HG03342 (cell line): ENCODE measurements at regions not wholly inside any gene's neighbourhood (a gene's known extent, or its start where the extent isn't known, plus 50 kb on each side); places are given as distances from the start of the nearest gene placed in this dataset.

ENCODE experiments used
- ATAC-seq: cut with Tn5 transposase; IDR thresholded peaks from one replicate; pipeline ENCODE4 v1.9.1; 2021; ENCODE audit warnings: mild to moderate bottlenecking, moderate library complexity; ENCODE audit not compliant: unreplicated experiment

- ATAC-seq: peak; percentile 61
Observed at GRCh38 chr20:39853636-39854035, 835.4 kb downstream of the MAFB start.

GRCh38 chr20:39853050-39853449 is 836.0 kb downstream of the MAFB start:
- ATAC-seq: no peak

GRCh38 chr20:39851459-39851858 is 837.6 kb downstream of the MAFB start:
- no peak for ATAC-seq

DNA sequence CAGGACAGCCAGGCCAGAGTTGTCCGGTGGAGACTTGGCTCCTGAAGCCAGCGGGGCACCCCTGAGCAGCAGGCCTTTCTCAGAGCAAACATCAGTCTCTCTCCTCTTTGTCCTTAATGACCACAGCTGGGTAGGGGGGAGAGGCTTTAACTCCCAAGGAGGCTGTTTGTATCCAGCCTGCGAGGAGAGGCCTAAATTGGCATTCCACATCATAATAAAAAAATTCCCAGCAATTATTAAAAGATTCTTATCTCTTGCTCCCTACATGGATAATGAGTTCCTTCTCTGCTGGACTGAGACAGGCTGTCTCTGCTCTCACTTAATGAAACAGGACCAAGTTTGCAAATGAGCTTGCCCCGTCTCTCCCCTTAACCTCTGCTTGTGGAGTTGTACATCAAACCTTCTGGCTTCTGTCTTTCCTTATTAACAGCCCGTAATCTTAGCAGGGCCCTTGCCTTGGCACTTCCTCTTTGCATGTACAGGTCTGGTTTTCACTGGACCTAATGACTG is 838.2 kb downstream of the MAFB start:
- no peak for ATAC-seq

GRCh38 chr20:39850246-39850645 is 838.8 kb downstream of the MAFB start:
- no peak for ATAC-seq

- no peak for ATAC-seq
Observed at GRCh38 chr20:39849664-39850063, 839.4 kb downstream of the MAFB start.

GRCh38 chr20:39849171-39849570 is 839.9 kb downstream of the MAFB start:
- no peak for ATAC-seq

DNA sequence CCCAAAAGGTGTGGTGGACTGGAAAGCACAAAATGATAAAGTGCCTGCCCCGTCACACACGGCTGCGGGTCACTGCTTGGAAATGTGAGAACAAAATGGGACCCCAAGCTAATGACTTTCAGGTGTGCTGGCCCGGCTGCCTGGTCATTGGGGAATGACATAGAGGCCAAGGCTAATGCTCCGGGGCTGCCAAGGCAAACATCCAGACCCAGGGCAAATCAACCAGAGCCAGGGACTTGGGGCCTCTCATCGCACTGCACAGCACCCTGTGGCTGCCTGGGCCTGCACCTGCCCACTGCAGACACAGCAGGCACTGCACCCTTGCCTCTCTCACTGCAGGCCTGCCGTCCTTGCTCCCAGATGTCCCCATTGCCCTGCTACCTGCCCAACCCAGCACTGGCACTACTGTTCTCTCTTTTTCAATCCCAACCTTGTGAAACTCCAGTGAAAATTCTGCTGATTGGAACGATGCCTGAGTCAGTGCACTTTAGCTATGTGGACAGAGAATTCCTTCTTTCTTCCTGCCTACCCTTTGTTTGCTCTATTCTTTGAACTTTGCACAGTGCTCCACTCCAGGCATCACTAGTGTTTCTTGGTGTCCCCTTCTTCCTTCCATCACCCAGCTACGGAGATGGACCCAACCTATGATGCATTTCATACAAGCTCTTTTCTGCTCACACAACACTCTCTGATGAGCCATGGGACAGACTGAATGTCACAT is 849.5 kb downstream of the MAFB start:
- ATAC-seq: no peak

DNA sequence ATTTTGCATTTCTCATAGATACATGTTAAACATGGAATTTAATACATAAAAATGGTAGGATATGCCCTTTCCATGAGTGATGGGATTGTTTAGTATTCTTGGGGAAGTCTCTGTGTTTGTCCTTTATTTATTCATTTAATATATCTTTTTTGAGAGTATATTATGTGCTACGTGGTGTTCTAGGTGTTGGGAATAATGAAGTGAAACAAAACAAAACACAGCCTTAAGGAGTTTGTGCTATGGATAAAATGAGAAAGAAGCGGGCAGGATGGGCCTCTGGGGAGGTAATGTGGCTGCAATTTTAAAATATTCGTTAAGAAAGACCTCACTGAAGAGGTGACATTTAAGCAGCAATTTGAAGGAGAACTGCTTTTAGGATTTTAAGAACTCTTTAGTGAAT is 851.5 kb downstream of the MAFB start:
- ATAC-seq: no peak

DNA sequence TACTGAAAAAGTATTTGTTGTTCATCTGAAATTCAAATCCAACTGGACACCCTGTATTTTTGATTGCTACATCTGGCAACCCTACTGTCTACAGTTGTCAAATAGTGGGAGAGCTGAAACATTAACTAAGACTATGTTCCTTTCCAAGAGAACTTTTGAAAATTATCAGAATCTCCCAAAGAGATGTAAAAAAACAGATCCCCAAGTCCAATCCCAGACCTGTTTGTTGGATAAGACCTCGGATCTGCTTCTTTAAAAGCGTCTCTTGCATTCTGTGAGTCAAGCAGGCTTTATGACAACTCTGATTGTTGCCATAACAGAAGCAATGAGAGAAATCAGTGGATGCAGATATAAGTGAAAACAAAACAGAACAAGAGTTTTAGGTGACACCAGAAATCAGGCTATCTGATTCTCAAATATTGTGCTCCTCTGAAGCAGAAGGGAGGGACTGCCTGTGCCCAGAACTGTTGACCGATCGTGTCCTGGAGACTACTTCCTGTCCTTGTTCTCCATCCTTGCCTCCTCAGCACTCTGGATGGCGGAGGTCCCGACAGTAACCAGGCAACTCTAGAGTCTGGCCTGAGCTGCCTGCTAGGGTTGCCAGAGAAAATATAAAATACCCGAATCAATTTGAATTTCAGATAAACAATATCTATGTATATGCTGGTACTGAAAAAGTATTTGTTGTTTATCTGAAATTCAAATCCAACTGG is 853.8 kb downstream of the MAFB start:
- ATAC-seq: no peak

- no peak for ATAC-seq
Observed at GRCh38 chr20:39830903-39831302, 858.1 kb downstream of the MAFB start.

GRCh38 chr20:39829661-39830060 is 859.4 kb downstream of the MAFB start:
- peak; percentile 81 for ATAC-seq

DNA sequence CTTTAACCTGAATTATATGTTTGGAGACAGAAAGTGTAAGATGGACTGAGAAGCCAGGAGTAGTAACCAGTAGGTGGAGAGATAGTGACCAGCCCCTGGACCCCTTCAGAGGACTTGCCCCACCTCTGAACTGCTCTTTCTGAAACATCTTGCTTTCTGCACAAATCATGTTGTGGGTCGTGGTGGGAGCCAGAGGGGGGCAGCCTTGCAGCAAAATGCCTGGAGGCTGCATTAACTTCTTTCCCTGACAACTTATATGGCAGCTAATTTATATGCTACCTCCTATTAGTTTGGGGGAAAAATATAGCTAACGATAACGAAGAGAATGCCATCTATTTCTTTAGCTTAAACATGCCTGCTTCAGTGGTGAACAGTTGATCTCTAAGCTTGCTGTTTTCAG is 859.8 kb downstream of the MAFB start:
- no peak for ATAC-seq

- ATAC-seq: peak; percentile 60
Observed at GRCh38 chr20:39825950-39826349, 863.1 kb downstream of the MAFB start.

- no peak for ATAC-seq
Observed at GRCh38 chr20:39825524-39825923, 863.4 kb downstream of the DHX35 start.

GRCh38 chr20:39823224-39823623 is 861.1 kb downstream of the DHX35 start:
- ATAC-seq: no peak

GRCh38 chr20:39822667-39823066 is 860.5 kb downstream of the DHX35 start:
- no peak for ATAC-seq

- ATAC-seq: no peak
Observed at GRCh38 chr20:39813190-39813829, 851.2 kb downstream of the DHX35 start.

DNA sequence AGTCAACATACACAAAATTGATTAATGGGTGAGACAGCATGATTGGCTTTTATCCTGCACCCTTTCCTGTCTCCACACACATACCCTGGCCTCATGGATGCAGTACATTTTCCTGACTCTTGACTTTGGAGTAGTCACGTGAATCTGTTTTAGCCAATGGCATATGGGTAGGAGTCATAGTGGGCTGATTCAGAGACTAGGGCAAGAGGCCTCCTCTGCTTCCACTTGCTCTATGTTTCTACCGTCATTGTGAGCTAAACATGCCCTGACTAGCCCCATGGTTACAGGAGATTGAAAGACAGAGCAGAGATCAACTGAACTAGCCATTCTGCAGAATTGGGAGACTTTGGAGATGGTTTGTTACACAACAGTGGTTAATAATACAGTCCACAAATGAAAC is 850.0 kb downstream of the DHX35 start:
- no peak for ATAC-seq

DNA sequence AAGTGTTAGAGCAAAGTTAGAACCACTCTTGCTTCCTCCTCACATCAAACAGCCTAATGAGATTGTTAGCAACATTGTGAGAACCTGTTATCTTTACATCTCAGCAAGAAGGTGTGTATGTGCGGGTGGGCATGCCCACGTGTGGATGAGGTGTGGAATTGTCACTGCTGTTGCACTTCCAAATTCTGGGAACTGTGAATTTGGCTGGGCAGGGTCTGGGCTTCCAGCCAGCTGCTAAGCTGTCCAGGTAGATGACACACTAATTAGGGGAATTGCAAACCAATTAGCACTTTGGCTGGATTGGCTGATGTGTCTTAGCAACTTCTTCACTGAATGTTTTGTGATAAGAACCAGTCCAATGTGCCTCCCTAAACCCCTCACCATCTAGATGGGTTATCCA is 848.2 kb downstream of the DHX35 start:
- ATAC-seq: no peak

DNA sequence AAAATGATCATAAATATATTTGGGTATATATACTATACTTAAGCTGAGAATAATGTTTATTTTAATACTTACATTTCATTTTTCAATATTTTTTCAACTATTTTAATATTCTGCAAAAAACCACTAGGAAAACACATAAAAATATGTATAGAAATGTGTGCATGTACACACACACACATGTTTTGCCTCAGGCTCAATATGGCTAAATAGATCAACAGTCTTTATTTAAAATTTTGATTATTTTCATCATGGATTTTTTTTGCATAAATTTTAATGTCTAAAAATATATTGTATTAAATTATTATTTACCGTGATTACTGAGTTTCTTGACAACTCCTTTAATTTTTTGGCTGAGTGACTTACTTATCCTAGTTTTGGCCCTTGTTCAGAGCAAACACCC is 846.5 kb downstream of the DHX35 start:
- no peak for ATAC-seq

GRCh38 chr20:39800548-39800947 is 838.4 kb downstream of the DHX35 start:
- ATAC-seq: peak; percentile 64
